22Rv1 (cell line): ENCODE measurements at regions not wholly inside any gene's neighbourhood (a gene's known extent, or its start where the extent isn't known, plus 50 kb on each side); places are given as distances from the start of the nearest gene placed in this dataset.

Experiments
- CTCF ChIP-seq: fragments of 450-650 bp; IDR thresholded peaks from 2 replicates; pipeline ENCODE4 v1.5.1; 2017; ENCODE audit warnings: mild to moderate bottlenecking
- ZFX ChIP-seq: fragments of 450-650 bp; IDR thresholded peaks from 2 replicates; pipeline ENCODE4 v1.6.1; 2017; ENCODE audit warnings: antibody characterized with exemption, borderline replicate concordance

- no peak for TF ChIP-seq CTCF
- no peak for TF ChIP-seq ZFX
These were observed 269.1 kb downstream of the PCDH20 start for GRCh38 chr13:61146571-61146970.
